Left colon (tissue), 2 donors: ENCODE measurements at regions not wholly inside any gene's neighbourhood (a gene's known extent, or its start where the extent isn't known, plus 50 kb on each side); places are given as distances from the start of the nearest gene placed in this dataset.

ENCODE experiments used
- ATAC-seq: fragments of 200-7000 bp; cut with Tn5 transposase; one replicate; pipeline ENCODE4 v1.9.1; 2020; ENCODE audit warnings: mild to moderate bottlenecking, moderate library complexity
- DNase-seq, 2 donors: peaks; one replicate each; pipeline ENCODE4 v3.0.0-alpha.2; 2020
- intact Hi-C, 2 donors: fragments of 100-400 bp; cut with DNase I in 1 of 2; cut with micrococcal nuclease in 1 of 2; formaldehyde crosslinking; loops; one replicate each; pipeline versions ENCODE4 v1.11.2 to v1.14.0; 2022; cut with DNase I, micrococcal nuclease
- donor health status: DM: no; HTN: no; CAD: no.
- donor health status: DM: yes; HTN: yes; CAD: no.

- intact Hi-C loops: no loop called here
- ATAC-seq (no peak), DNase-seq (no peak)
Observed at GRCh38 chr10:128628252-128628651, 502.0 kb upstream of the MKI67 start.

GRCh38 chr10:128629111-128630096 is 503.2 kb upstream of the MKI67 start:
- intact Hi-C loops: no loop called here
- DNase-seq: no peak
- ATAC-seq: peak; percentile 41

- peak; percentile 56 for ATAC-seq
Observed at GRCh38 chr10:128630787-128631252, 504.6 kb upstream of the MKI67 start.

GRCh38 chr10:128631801-128632241 is 505.6 kb upstream of the MKI67 start:
- intact Hi-C loops: no loop called here
- ATAC-seq: no peak
- no peak for DNase-seq

More at GRCh38 chr10:128630787-128631252, 504.6 kb upstream of the MKI67 start:
- intact Hi-C loops: no loop called here
- no peak for DNase-seq

GRCh38 chr10:128632694-128633093 is 506.5 kb upstream of the MKI67 start:
- DNase-seq (no peak), ATAC-seq (no peak)
- intact Hi-C loops: no loop called here

- intact Hi-C loops: no loop called here
- peak; percentile 85 for ATAC-seq
- DNase-seq: peak in 1 of 2 donors; percentile 29
Observed at GRCh38 chr10:128633864-128634540, 507.8 kb upstream of the MKI67 start.

- no peak for DNase-seq
- ATAC-seq: no peak
- intact Hi-C loops: no loop called here
Observed at GRCh38 chr10:128642023-128642422, 515.8 kb upstream of the MKI67 start.

- ATAC-seq: no peak
- intact Hi-C loops: no loop called here
Observed at GRCh38 chr10:128642502-128642901, 516.3 kb upstream of the MKI67 start.

GRCh38 chr10:128643658-128644057 is 517.4 kb upstream of the MKI67 start:
- DNase-seq (no peak), ATAC-seq (no peak)
- intact Hi-C loops: no loop called here

More at GRCh38 chr10:128642502-128642901, 516.3 kb upstream of the MKI67 start:
- no peak for DNase-seq

- DNase-seq (no peak), ATAC-seq (no peak)
- intact Hi-C loops: no loop called here
Observed at GRCh38 chr10:128645486-128645885, 519.3 kb upstream of the MKI67 start.

- no peak for DNase-seq
- intact Hi-C loops: no loop called here
- no peak for ATAC-seq
Observed at GRCh38 chr10:128646956-128647355, 520.7 kb upstream of the MKI67 start.

GRCh38 chr10:128657548-128657947 is 531.3 kb upstream of the MKI67 start:
- no peak for ATAC-seq
- intact Hi-C loops: no loop called here
- DNase-seq: no peak

- DNase-seq: no peak
- no peak for ATAC-seq
- intact Hi-C loops: no loop called here
Observed at GRCh38 chr10:128660726-128661125, 534.5 kb upstream of the MKI67 start.

- intact Hi-C loops: no loop called here
- DNase-seq (no peak), ATAC-seq (peak; percentile 80)
Observed at GRCh38 chr10:128661404-128662197, 535.4 kb upstream of the MKI67 start.

- intact Hi-C loops: no loop called here
- peak; percentile 83 for ATAC-seq
- DNase-seq: no peak
Observed at GRCh38 chr10:128662520-128662919, 536.3 kb upstream of the MKI67 start.

- no peak for DNase-seq
- intact Hi-C loops: no loop called here
- no peak for ATAC-seq
Observed at GRCh38 chr10:128664729-128665128, 538.5 kb upstream of the MKI67 start.

- intact Hi-C loops: no loop called here
- ATAC-seq: no peak
- no peak for DNase-seq
Observed at GRCh38 chr10:128675405-128675804, 549.2 kb upstream of the MKI67 start.

- DNase-seq (no peak), ATAC-seq (no peak)
- intact Hi-C loops: no loop called here
Observed at GRCh38 chr10:128680116-128680515, 553.9 kb upstream of the MKI67 start.

GRCh38 chr10:128684215-128684614 is 558.0 kb upstream of the MKI67 start:
- DNase-seq (no peak), ATAC-seq (peak; percentile 63)

More at GRCh38 chr10:128684215-128684614, 558.0 kb upstream of the MKI67 start:
- intact Hi-C loops: no loop called here
